SK-N-SH treated with all-trans-retinoic acid at 6 μM for 48 hours (cell line): ENCODE measurements at regions not wholly inside any gene's neighbourhood (a gene's known extent, or its start where the extent isn't known, plus 50 kb on each side); places are given as distances from the start of the nearest gene placed in this dataset.

Experiments
- ATAC-seq: fragments of 200-7000 bp; cut with Tn5 transposase; 3 replicates; pipeline ENCODE4 v1.9.1; 2020; ENCODE audit warnings: mild to moderate bottlenecking, moderate library complexity
- ARNTL ChIP-seq: fragments of 450-650 bp; formaldehyde crosslinking; IDR thresholded peaks from 2 replicates; pipeline ENCODE4 v1.5.0; 2020; ENCODE audit warnings: low read depth, mild to moderate bottlenecking, moderate library complexity, borderline replicate concordance
- CREB5 ChIP-seq: fragments of 250-450 bp; sonication (Bioruptor Pico); IDR thresholded peaks from 2 replicates; pipeline ENCODE4 v1.5.1; 2020; ENCODE audit warnings: low read depth, mild to moderate bottlenecking, moderate library complexity
- CSDC2 ChIP-seq: fragments of 250-450 bp; sonication (Bioruptor Pico); IDR thresholded peaks from 2 replicates; pipeline ENCODE4 v1.5.0; 2020; ENCODE audit warnings: mild to moderate bottlenecking, moderate library complexity
- ISL1 ChIP-seq: fragments of 250-450 bp; sonication (Bioruptor Pico); IDR thresholded peaks from 2 replicates; pipeline ENCODE4 v2.1.2; 2022; ENCODE audit warnings: mild to moderate bottlenecking, moderate library complexity
- OSR1 ChIP-seq: fragments of 250-450 bp; sonication (Bioruptor Pico); IDR thresholded peaks from 2 replicates; pipeline ENCODE4 v1.8.0; 2022; ENCODE audit warnings: moderate library complexity, mild to moderate bottlenecking, inconsistent platforms
- PATZ1 ChIP-seq: fragments of 250-450 bp; sonication (Bioruptor Pico); IDR thresholded peaks from 2 replicates; pipeline ENCODE4 v1.8.0; 2020; ENCODE audit warnings: mild to moderate bottlenecking, moderate library complexity, borderline replicate concordance
- POU6F1 ChIP-seq: fragments of 250-450 bp; sonication (Bioruptor Pico); IDR thresholded peaks from 2 replicates; pipeline ENCODE4 v1.8.0; 2021; ENCODE audit warnings: low read depth, mild to moderate bottlenecking, moderate library complexity, borderline replicate concordance
- RARB ChIP-seq: fragments of 250-450 bp; sonication (Bioruptor Pico); IDR thresholded peaks from 2 replicates; pipeline ENCODE4 v1.8.0; 2021; ENCODE audit warnings: mild to moderate bottlenecking, moderate library complexity
- SNAI2 ChIP-seq: fragments of 250-450 bp; sonication (Bioruptor Pico); IDR thresholded peaks from 2 replicates; pipeline ENCODE4 v1.5.0; 2020; ENCODE audit warnings: mild to moderate bottlenecking, moderate library complexity
- TCF4 ChIP-seq: fragments of 250-450 bp; sonication (Bioruptor Pico); IDR thresholded peaks from 2 replicates; pipeline ENCODE4 v1.8.0; 2021; ENCODE audit warnings: mild to moderate bottlenecking, moderate library complexity, borderline replicate concordance
- TOX ChIP-seq: fragments of 250-450 bp; sonication (Bioruptor Pico); IDR thresholded peaks from 2 replicates; pipeline ENCODE4 v1.8.0; 2021; ENCODE audit warnings: mild to moderate bottlenecking, moderate library complexity, borderline replicate concordance
- ZC3H10 ChIP-seq: fragments of 250-450 bp; sonication (Bioruptor Pico); IDR thresholded peaks from 2 replicates; pipeline ENCODE4 v1.5.1; 2021; ENCODE audit warnings: mild to moderate bottlenecking, moderate library complexity
- ZFP3 ChIP-seq: fragments of 250-450 bp; sonication (Bioruptor Pico); IDR thresholded peaks from 2 replicates; pipeline ENCODE4 v1.5.0; 2020; ENCODE audit warnings: mild to moderate bottlenecking, moderate library complexity
- ZFP30 ChIP-seq: fragments of 450-650 bp; formaldehyde crosslinking; IDR thresholded peaks from 2 replicates; pipeline ENCODE4 v1.5.0; 2022; ENCODE audit warnings: mild to moderate bottlenecking, moderate library complexity
- ZNF70 ChIP-seq: fragments of 450-650 bp; formaldehyde crosslinking; IDR thresholded peaks from 2 replicates; pipeline ENCODE4 v1.5.0; 2020; ENCODE audit warnings: mild to moderate bottlenecking, moderate library complexity
- ZNF8 ChIP-seq: fragments of 450-650 bp; formaldehyde crosslinking; IDR thresholded peaks from 2 replicates; pipeline ENCODE4 v1.5.0; 2020; ENCODE audit warnings: mild to moderate bottlenecking, moderate library complexity
- TF ChIP-seq, protein P1 (sequence below): fragments of 250-450 bp; sonication (Bioruptor Pico); IDR thresholded peaks from 2 replicates; pipeline ENCODE4 v1.5.0; 2020; ENCODE audit warnings: mild to moderate bottlenecking, moderate library complexity
- TF ChIP-seq, protein P2 (sequence below): fragments of 250-450 bp; sonication (Bioruptor Pico); IDR thresholded peaks from 2 replicates; pipeline ENCODE4 v1.5.1; 2021; ENCODE audit warnings: mild to moderate bottlenecking, moderate library complexity

- TF ChIP-seq PATZ1 (no peak), ZC3H10 (no peak), OSR1 (CRISPR knock-in tag) (no peak), RARB (no peak)
Measured at GRCh38 chr18:10319914-10320600, 134.4 kb upstream of the APCDD1 start (continued).

GRCh38 chr18:10320791-10321190 lies 133.6 kb upstream of the APCDD1 start:
- TF ChIP-seq POU6F1 (no peak), ISL1 (CRISPR knock-in tag) (no peak), ARNTL (CRISPR knock-in tag) (no peak), CSDC2 (CRISPR knock-in tag) (no peak), TOX (CRISPR knock-in tag) (no peak), ZNF8 (CRISPR knock-in tag) (no peak), ZFP30 (CRISPR knock-in tag) (no peak)
- TF ChIP-seq, protein P1, sequence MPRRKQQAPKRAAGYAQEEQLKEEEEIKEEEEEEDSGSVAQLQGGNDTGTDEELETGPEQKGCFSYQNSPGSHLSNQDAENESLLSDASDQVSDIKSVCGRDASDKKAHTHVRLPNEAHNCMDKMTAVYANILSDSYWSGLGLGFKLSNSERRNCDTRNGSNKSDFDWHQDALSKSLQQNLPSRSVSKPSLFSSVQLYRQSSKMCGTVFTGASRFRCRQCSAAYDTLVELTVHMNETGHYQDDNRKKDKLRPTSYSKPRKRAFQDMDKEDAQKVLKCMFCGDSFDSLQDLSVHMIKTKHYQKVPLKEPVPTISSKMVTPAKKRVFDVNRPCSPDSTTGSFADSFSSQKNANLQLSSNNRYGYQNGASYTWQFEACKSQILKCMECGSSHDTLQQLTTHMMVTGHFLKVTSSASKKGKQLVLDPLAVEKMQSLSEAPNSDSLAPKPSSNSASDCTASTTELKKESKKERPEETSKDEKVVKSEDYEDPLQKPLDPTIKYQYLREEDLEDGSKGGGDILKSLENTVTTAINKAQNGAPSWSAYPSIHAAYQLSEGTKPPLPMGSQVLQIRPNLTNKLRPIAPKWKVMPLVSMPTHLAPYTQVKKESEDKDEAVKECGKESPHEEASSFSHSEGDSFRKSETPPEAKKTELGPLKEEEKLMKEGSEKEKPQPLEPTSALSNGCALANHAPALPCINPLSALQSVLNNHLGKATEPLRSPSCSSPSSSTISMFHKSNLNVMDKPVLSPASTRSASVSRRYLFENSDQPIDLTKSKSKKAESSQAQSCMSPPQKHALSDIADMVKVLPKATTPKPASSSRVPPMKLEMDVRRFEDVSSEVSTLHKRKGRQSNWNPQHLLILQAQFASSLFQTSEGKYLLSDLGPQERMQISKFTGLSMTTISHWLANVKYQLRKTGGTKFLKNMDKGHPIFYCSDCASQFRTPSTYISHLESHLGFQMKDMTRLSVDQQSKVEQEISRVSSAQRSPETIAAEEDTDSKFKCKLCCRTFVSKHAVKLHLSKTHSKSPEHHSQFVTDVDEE (CRISPR knock-in tag), result no peak
- ATAC-seq, result no peak

- no peak for TF ChIP-seq CSDC2 (CRISPR knock-in tag)
- TF ChIP-seq TCF4 (CRISPR knock-in tag), result no peak
- TF ChIP-seq RARB, result no peak
- TF ChIP-seq, protein P2, sequence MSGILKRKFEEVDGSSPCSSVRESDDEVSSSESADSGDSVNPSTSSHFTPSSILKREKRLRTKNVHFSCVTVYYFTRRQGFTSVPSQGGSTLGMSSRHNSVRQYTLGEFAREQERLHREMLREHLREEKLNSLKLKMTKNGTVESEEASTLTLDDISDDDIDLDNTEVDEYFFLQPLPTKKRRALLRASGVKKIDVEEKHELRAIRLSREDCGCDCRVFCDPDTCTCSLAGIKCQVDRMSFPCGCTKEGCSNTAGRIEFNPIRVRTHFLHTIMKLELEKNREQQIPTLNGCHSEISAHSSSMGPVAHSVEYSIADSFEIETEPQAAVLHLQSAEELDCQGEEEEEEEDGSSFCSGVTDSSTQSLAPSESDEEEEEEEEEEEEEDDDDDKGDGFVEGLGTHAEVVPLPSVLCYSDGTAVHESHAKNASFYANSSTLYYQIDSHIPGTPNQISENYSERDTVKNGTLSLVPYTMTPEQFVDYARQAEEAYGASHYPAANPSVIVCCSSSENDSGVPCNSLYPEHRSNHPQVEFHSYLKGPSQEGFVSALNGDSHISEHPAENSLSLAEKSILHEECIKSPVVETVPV (CRISPR knock-in tag), result no peak
- TF ChIP-seq SNAI2 (CRISPR knock-in tag), result no peak
- no peak for TF ChIP-seq ZFP3 (CRISPR knock-in tag)
- no peak for TF ChIP-seq PATZ1
- TF ChIP-seq OSR1 (CRISPR knock-in tag), result no peak
- TF ChIP-seq POU6F1, result no peak
- TF ChIP-seq CREB5, result no peak
- no peak for TF ChIP-seq ZNF70 (CRISPR knock-in tag)
- TF ChIP-seq, protein P1 (CRISPR knock-in tag), result no peak
- TF ChIP-seq TOX (CRISPR knock-in tag), result no peak
- no peak for ATAC-seq
Measured at GRCh38 chr18:10321576-10321975, 132.9 kb upstream of the APCDD1 start.
